IMR-90 (cell line): ENCODE measurements at regions not wholly inside any gene's neighbourhood (a gene's known extent, or its start where the extent isn't known, plus 50 kb on each side); places are given as distances from the start of the nearest gene placed in this dataset.

Experiments used
- ATAC-seq: fragments of 200-7000 bp; cut with Tn5 transposase; 2 replicates; pipeline ENCODE4 v1.9.1; 2020; ENCODE audit warnings: low read depth, mild to moderate bottlenecking, moderate library complexity
- BruUV-seq: library from RNA; stranded (reverse); fragments of 400-500 nt; replicated peaks from 2 replicates; lab custom pipeline; 2021; lab: Mats Ljungman, UMichigan
- CTCF ChIA-PET: fragments of 300-600 bp; formaldehyde crosslinking; extraction: SDS; loops from one replicate; lab custom pipeline; 2021; ENCODE audit warnings: antibody characterized with exemption; lab: Yijun Ruan, JAX
- POLR2A ChIA-PET: fragments of 300-600 bp; sonication (Branson Sonifier 250); formaldehyde crosslinking; loops from one replicate; lab custom pipeline; 2022; ENCODE audit warnings: antibody characterized with exemption; ENCODE audit not compliant: unreplicated experiment; lab: Charles Lee
- DNase-seq: peaks from one replicate; pipeline ENCODE4 v3.0.0; 2013
- H2AFZ ChIP-seq: replicated peaks from 2 replicates; pipeline ENCODE3; 2013; ENCODE audit warnings: low read length, mild to moderate bottlenecking; ENCODE audit not compliant: poor library complexity
- H2AK5ac ChIP-seq: 2 replicates; pipeline ENCODE4 v1.6.1; 2013; ENCODE audit warnings: low read depth, low read length, inconsistent platforms
- H2AK9ac ChIP-seq: replicated peaks from 2 replicates; pipeline ENCODE3; 2013; ENCODE audit warnings: mild to moderate bottlenecking, low read depth, low read length, moderate library complexity; ENCODE audit not compliant: poor library complexity
- H2BK120ac ChIP-seq: 2 replicates; pipeline ENCODE4 v1.6.1; 2013; ENCODE audit warnings: low read depth, low read length, inconsistent platforms
- H2BK15ac ChIP-seq: 3 replicates; pipeline ENCODE4 v1.6.1; 2013; ENCODE audit warnings: low read depth, low read length, inconsistent platforms
- H2BK20ac ChIP-seq: 2 replicates; pipeline ENCODE4 v1.6.1; 2013; ENCODE audit warnings: low read depth, mild to moderate bottlenecking, inconsistent platforms, low read length, moderate library complexity
- H2BK5ac ChIP-seq: 2 replicates; pipeline ENCODE4 v1.6.1; 2013; ENCODE audit warnings: mild to moderate bottlenecking, low read depth, low read length, inconsistent platforms; ENCODE audit not compliant: poor library complexity, severe bottlenecking
- H3K14ac ChIP-seq: replicated peaks from 2 replicates; pipeline ENCODE4 v1.6.1; 2013; ENCODE audit warnings: low read depth, low read length, inconsistent platforms
- H3K18ac ChIP-seq: 2 replicates; pipeline ENCODE4 v1.6.1; 2013; ENCODE audit warnings: low read depth, low read length, control low read depth
- H3K23ac ChIP-seq: 2 replicates; pipeline ENCODE4 v1.6.1; 2013; ENCODE audit warnings: low read depth, low read length, inconsistent platforms
- H3K27ac ChIP-seq: 2 replicates; pipeline ENCODE4 v1.5.1; 2013; ENCODE audit warnings: mild to moderate bottlenecking, control low read depth, low read length; ENCODE audit not compliant: insufficient read depth
- H3K27me3 ChIP-seq: 2 replicates; pipeline ENCODE4 v1.6.1; 2013; ENCODE audit warnings: low read length; ENCODE audit not compliant: control insufficient read depth, insufficient read depth
- H3K36me3 ChIP-seq: 2 replicates; pipeline ENCODE4 v1.6.1; 2013; ENCODE audit warnings: low read length, mixed read lengths; ENCODE audit not compliant: control insufficient read depth, insufficient read depth
- H3K4ac ChIP-seq: 2 replicates; pipeline ENCODE4 v1.6.1; 2013; ENCODE audit warnings: low read depth, low read length, inconsistent platforms
- H3K4me1 ChIP-seq: 2 replicates; pipeline ENCODE4 v1.6.1; 2013; ENCODE audit warnings: low read length, mixed read lengths; ENCODE audit not compliant: control insufficient read depth, insufficient read depth
- H3K4me2 ChIP-seq: 2 replicates; pipeline ENCODE4 v1.6.1; 2013; ENCODE audit warnings: low read depth, mild to moderate bottlenecking, control low read depth, low read length, moderate library complexity
- H3K4me3 ChIP-seq: 2 replicates; pipeline ENCODE4 v1.5.1; 2013; ENCODE audit warnings: low read depth, mild to moderate bottlenecking, control low read depth, low read length, moderate library complexity; ENCODE audit not compliant: insufficient read depth
- H3K56ac ChIP-seq: 2 replicates; pipeline ENCODE4 v1.6.1; 2013; ENCODE audit warnings: low read length, inconsistent platforms; ENCODE audit not compliant: insufficient read depth; ENCODE audit errors: extremely low read depth
- H3K79me1 ChIP-seq, 2 experiments: 2 replicates each; pipeline ENCODE4 v1.6.1; 2013; ENCODE audit warnings: low read length in 2 of 2, inconsistent platforms in 1 of 2, low read depth in 1 of 2
- H3K9ac ChIP-seq: 2 replicates; pipeline ENCODE4 v1.6.1; 2013; ENCODE audit warnings: low read depth, low read length, control low read depth
- H3K9me1 ChIP-seq: 2 replicates; pipeline ENCODE4 v1.6.1; 2013; ENCODE audit warnings: low read length, inconsistent platforms; ENCODE audit not compliant: insufficient read depth
- H3K9me3 ChIP-seq: 2 replicates; pipeline ENCODE4 v1.6.1; 2013; ENCODE audit warnings: low read length; ENCODE audit not compliant: control insufficient read depth, insufficient read depth
- H4K20me1 ChIP-seq: 2 replicates; pipeline ENCODE4 v1.6.1; 2013; ENCODE audit warnings: low read length, inconsistent platforms; ENCODE audit not compliant: insufficient read depth
- H4K5ac ChIP-seq: 2 replicates; pipeline ENCODE4 v1.6.1; 2013; ENCODE audit warnings: mild to moderate bottlenecking, low read depth, low read length, control low read depth
- H4K8ac ChIP-seq, 2 experiments: 2 replicates each; pipeline ENCODE4 v1.6.1; 2013; ENCODE audit warnings: low read depth in 2 of 2, low read length in 2 of 2, control low read depth in 1 of 2, inconsistent platforms in 1 of 2
- H4K91ac ChIP-seq: 2 replicates; pipeline ENCODE4 v1.6.1; 2013; ENCODE audit warnings: low read depth, low read length, inconsistent platforms; ENCODE audit not compliant: insufficient read depth
- CHD1 ChIP-seq: IDR thresholded peaks from 2 replicates; pipeline ENCODE4 v1.6.1; 2012; ENCODE audit warnings: low read depth, low read length, improper control_type of control experiment
- FOS ChIP-seq: fragments of 150-350 bp; IDR thresholded peaks from 2 replicates; pipeline ENCODE4 v1.6.1; 2016; ENCODE audit warnings: low read depth, low read length
- MAFK ChIP-seq: IDR thresholded peaks from 2 replicates; pipeline ENCODE4 v1.6.1; 2012; ENCODE audit warnings: low read depth, low read length, improper control_type of control experiment
- MAZ ChIP-seq: IDR thresholded peaks from 2 replicates; pipeline ENCODE4 v1.6.1; 2012; ENCODE audit warnings: low read depth, mild to moderate bottlenecking, low read length, improper control_type of control experiment, moderate library complexity, borderline replicate concordance
- SMC3 ChIP-seq: fragments of 150-350 bp; IDR thresholded peaks from 2 replicates; pipeline ENCODE4 v1.6.1; 2016; ENCODE audit warnings: low read depth, mild to moderate bottlenecking, antibody characterized with exemption, low read length, moderate library complexity
- WGBS, 2 experiments: methylation state at CpG; one replicate each; pipeline versions ENCODE4 v1.1.5 to v1.1.7; 2013; ENCODE audit warnings: missing lambda C conversion rate in 2 of 2; ENCODE audit not compliant: insufficient read length in 1 of 2; ENCODE audit errors: extremely low coverage in 2 of 2; 5-methylcytosine and 5-hydroxymethylcytosine counted together
- dilution Hi-C: fragments of 300-500 bp; cut with HindIII; formaldehyde crosslinking; loops from one replicate; pipeline ENCODE4 v1.14.3; 2018; ENCODE audit warnings: low sequenced_read_pairs; ENCODE audit not compliant: unreplicated experiment
- in situ Hi-C: fragments of 300-500 bp; cut with MboI; formaldehyde crosslinking; loops from 3 replicates; pipeline ENCODE4 v1.14.3; 2019; ENCODE audit warnings: low sequenced_read_pairs, inconsistent platforms, mixed read lengths
- intact Hi-C: fragments of 100-400 bp; cut with micrococcal nuclease; formaldehyde crosslinking; loops from 2 replicates; pipeline ENCODE4 v1.10.0; 2022

DNA sequence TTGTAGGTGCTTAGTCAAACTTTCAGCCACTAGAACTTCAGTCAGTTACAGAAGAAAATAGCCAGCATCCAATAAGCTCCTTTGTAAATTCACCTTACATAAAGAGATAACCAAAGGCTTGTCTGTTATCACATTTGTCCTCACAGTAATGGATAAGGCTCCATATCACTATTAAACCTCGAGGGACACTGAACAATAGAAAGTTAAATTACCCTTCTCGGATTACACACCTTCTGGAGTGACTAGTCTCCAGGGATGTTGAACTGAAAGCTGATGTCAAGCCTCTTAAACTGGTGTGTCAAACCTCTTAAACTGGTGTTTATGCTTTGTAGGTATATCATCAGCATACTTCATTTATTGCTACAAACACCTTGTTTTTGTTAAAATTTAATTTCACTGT, 639.0 kb downstream of the CENPC start:
- CTCF ChIA-PET, result no interaction called here
- no peak for ATAC-seq

More for the DNA sequence above, 639.0 kb downstream of the CENPC start:
- no peak overlapping the region for H3K56ac ChIP-seq
- no peak overlapping the region for H3K23ac ChIP-seq
- H3K4me2 ChIP-seq, result no peak overlapping the region
- TF ChIP-seq FOS, result no peak
- no peak for TF ChIP-seq MAZ
- no peak for TF ChIP-seq CHD1
- no peak for TF ChIP-seq MAFK
- no peak for TF ChIP-seq SMC3
- dilution Hi-C loops (no loop called here), in situ Hi-C loops (no loop called here), intact Hi-C loops (no loop called here)
- no peaks in the 10 kb centered on the region for H3K9me1 ChIP-seq
- no peak overlapping the region for H3K18ac ChIP-seq
- no peaks in the 10 kb centered on the region for H3K27me3 ChIP-seq
- no peak overlapping the region for H2BK20ac ChIP-seq
- no TSS peak for BruUV-seq
- no peak overlapping the region for H2AK9ac ChIP-seq
- H2AK5ac ChIP-seq, result no peak overlapping the region
- no peak overlapping the region for H3K4me3 ChIP-seq
- H2BK5ac ChIP-seq, result no peak overlapping the region
- H3K4me1 ChIP-seq, result no peaks in the 10 kb centered on the region
- no peak overlapping the region for H3K27ac ChIP-seq
- WGBS, 2 experiments, result no CpG with 5 or more reads among the region's 2 CpGs
- no peak overlapping the region for H2AFZ ChIP-seq
- H3K9ac ChIP-seq, result no peak overlapping the region
- no peak overlapping the region for H3K4ac ChIP-seq
- no peak overlapping the region for H4K8ac ChIP-seq
- no peak overlapping the region for H4K91ac ChIP-seq
- no peak overlapping the region for H2BK15ac ChIP-seq
- no peaks in the 10 kb centered on the region for H4K20me1 ChIP-seq
- H3K9me3 ChIP-seq, result no peaks in the 10 kb centered on the region
- POLR2A ChIA-PET, result no interaction called here
- H3K79me1 ChIP-seq, result no peaks in the 10 kb centered on the region
- H4K5ac ChIP-seq, result no peak overlapping the region
- no peak overlapping the region for H2BK120ac ChIP-seq
- no peak for DNase-seq
- H3K14ac ChIP-seq, result no peak overlapping the region
- no peaks in the 10 kb centered on the region for H3K36me3 ChIP-seq
